GM13976 (cell line): ENCODE measurements at regions not wholly inside any gene's neighbourhood (a gene's known extent, or its start where the extent isn't known, plus 50 kb on each side); places are given as distances from the start of the nearest gene placed in this dataset.

ENCODE experiments used
- DNase-seq: peaks from one replicate; pipeline ENCODE4 v3.0.0; 2012; ENCODE audit warnings: low spot score
- in situ Hi-C: fragments of 300-500 bp; cut with MboI; formaldehyde crosslinking; loops from one replicate; pipeline ENCODE4 v1.12.0; 2022; ENCODE audit warnings: low sequenced_read_pairs, mixed read lengths, inconsistent platforms; ENCODE audit not compliant: unreplicated experiment
- TF ChIP-seq, protein P1 (sequence below): IDR thresholded peaks from 2 replicates; pipeline ENCODE4 v1.5.1; 2012; ENCODE audit warnings: borderline replicate concordance, mild to moderate bottlenecking; ENCODE audit not compliant: insufficient read depth; ENCODE audit errors: extremely low read depth, missing control alignments, control extremely low read depth

DNA sequence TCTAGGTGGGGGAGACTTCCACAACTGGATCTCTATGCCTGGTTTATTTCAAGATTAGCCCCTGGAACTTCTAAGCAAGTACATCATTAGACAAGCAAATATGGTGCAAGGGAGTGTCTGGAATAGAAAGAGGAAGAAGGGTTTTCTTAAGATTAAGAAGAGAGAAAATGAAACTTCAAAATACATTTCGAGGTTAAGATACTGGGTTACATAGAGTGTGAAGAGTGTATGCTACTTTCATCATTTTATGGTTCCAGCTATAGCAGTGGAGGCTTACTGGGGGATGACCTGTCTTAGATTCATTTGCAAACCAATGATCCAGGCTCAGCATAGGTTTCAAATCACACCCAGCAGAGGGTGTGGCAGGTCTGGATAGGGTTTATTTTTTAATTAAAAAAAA, 144.4 kb upstream of the GATB start:
- DNase-seq = peak; percentile 47
- TF ChIP-seq, protein P1, sequence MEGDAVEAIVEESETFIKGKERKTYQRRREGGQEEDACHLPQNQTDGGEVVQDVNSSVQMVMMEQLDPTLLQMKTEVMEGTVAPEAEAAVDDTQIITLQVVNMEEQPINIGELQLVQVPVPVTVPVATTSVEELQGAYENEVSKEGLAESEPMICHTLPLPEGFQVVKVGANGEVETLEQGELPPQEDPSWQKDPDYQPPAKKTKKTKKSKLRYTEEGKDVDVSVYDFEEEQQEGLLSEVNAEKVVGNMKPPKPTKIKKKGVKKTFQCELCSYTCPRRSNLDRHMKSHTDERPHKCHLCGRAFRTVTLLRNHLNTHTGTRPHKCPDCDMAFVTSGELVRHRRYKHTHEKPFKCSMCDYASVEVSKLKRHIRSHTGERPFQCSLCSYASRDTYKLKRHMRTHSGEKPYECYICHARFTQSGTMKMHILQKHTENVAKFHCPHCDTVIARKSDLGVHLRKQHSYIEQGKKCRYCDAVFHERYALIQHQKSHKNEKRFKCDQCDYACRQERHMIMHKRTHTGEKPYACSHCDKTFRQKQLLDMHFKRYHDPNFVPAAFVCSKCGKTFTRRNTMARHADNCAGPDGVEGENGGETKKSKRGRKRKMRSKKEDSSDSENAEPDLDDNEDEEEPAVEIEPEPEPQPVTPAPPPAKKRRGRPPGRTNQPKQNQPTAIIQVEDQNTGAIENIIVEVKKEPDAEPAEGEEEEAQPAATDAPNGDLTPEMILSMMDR = no peak
- in situ Hi-C loops = no loop called here

DNA sequence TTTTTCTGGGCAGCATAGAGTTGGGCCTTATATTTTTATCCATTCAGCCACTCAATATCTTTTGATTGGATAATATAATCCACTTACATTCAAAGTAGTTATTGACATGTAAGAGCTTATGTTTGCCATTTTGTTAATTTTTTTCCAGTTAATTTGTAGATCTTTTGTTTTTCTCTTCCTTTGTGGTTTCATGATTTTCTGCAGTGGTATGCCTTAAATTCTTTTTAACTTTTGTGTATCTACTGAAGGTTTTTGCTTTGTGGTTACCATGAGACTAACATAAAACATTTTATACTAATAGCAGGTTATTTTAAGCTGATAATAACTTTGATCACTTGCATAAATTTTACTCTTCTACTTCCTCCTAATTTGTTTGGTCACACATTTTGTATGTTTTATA, 140.8 kb upstream of the GATB start:
- in situ Hi-C loops = no loop called here
- TF ChIP-seq, protein P1 = no peak
- DNase-seq = no peak

DNA sequence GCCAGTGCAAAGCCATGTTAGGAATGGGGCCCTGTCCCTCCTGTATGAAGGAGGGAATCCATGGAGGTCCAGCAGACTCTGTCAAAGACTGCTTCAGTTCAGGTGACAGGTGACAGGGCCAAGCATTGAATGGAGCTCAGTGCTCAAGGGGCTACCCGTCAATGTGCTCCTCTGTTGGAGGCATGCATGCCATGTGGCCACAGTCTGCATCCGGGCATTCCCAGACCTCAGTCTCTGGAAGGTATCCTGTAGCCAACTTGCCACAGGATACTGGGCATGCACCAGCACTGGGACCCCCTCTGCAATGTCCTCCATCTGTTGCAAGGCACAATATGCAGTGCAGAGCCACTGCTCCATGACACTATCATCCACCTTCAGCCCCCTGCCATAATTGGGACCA, 136.1 kb upstream of the GATB start:
- TF ChIP-seq, protein P1 = no peak
- DNase-seq = no peak
- in situ Hi-C loops = no loop called here

DNA sequence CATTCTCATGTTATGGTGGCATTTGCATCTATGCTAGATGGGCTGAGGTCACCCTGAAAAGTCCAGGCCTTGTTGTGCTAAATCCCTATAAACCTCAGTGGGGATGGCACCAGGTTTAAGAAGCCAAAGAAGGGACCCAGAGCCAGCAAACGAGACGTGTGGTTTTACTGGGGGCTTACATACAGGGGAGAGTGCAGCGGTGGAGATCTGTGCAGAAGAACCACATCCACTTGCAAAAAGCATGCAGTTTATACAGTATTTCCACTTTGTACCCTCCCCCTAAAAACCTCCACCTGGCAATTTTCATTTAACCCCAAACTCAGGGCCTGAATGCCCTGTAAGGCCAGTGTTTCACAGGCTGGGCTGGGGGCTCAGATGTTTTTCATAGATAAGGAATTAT, 134.9 kb upstream of the GATB start:
- in situ Hi-C loops = no loop called here
- TF ChIP-seq, protein P1 = no peak
- DNase-seq = no peak

DNA sequence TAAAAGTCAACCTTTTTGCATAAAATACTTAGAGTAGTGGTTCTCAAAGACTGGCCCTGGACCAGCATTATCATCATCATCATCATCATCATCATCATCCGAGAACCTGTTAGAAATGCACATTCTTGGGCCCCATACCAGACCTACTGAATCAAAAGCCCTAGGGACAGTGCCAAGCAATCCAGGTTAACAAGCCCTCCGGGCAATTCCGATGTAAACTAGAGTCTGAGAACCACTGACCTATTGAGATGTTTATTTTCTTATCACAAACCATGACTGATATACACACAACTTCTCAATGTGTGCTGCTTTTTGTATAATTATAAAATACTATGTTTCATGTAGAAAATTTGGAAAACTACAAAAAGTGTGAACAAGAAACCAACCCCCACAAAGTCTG, 133.4 kb upstream of the GATB start:
- no peak for DNase-seq
- in situ Hi-C loops = no loop called here
- TF ChIP-seq, protein P1 = no peak

DNA sequence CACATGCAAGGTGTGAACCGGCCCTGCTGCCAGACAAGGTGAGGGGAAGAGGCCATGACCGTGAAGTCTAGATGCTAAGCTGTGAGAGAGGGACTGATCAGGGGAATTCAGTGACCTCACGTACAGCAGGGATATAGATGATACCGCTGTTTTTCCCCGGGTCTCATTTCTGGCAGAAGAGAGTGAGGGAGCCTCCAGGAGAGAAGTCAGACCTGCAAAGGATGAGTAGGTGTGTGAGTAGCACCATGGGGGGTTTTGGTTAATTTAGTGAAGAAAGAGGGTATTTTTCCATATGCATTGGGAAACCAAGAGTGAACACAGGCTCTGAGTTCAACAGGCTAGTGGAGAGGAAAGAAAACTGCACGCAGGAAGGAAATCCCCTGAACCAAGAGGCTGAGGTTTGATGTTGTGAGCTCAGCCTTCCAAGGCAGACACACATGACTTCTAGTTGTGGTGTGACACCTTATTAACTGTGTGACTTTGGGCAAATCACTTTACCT, 127.6 kb upstream of the GATB start:
- in situ Hi-C loops = no loop called here
- no peak for DNase-seq
- TF ChIP-seq, protein P1 = no peak

DNA sequence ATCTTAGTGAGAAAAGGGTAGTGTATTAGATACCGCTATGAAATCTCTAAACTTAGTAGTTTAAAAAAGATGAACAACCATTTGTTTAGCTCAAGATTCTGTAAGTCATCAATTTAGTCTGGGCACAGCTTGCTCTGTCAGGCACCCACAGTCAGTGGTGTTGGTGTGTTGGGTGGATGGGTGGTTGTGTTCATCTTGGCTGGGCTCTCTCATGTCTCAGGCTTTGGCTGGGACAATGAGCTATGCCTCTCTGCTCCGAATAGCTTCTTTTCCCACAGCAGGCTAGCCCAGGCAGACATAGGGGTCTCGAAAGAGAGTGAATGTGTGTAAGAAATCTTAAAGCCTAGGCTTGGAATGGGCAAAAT, 127.0 kb upstream of the GATB start:
- DNase-seq = no peak
- in situ Hi-C loops = no loop called here
- TF ChIP-seq, protein P1 = no peak
